C1 segment of cervical spinal cord (tissue), 14 donors: ENCODE measurements at regions not wholly inside any gene's neighbourhood (a gene's known extent, or its start where the extent isn't known, plus 50 kb on each side); places are given as distances from the start of the nearest gene placed in this dataset.

Experiments used
- DNase-seq, 14 donors: peaks; one replicate each; lab custom pipeline; 2025; lab: John Stamatoyannopoulos, UW

- no peak for DNase-seq
These were observed 569.9 kb upstream of the FAT3 start for GRCh38 chr11:91654686-91655085.

DNA sequence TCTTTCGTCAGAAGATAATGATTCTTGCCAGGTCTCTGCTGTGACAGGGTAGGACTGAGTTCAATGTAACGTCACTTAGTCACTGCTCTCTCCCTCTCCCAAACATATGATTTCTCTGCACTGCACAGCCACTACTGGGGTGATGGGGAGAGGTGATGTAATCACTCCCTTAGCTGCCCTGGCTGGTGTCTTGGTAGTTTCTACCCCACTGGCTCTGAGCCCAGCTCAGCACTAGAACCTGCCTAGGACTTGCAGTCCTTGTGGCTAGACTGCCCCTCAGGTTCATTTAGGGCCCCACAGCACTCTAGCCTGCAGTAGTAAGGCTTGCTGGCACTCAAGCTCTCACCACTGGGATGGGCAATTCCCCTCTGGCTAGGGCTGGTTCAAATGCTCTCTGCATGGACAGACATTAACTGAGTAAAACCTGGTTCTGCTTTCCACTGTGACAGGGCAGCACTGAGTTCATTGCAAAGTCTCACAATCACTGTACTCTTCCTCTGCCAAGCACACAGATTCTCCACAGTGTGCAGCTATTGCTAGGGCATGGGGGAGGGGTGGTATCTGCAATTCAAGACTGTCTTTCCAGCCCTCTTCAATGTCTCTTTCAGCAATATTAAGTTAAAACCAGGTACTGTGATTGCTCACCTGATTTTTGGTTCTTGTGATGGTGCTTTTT, 571.4 kb upstream of the FAT3 start:
- DNase-seq, result peak in 6 of 14 donors; percentile 1 to 35 (median 2)

DNA sequence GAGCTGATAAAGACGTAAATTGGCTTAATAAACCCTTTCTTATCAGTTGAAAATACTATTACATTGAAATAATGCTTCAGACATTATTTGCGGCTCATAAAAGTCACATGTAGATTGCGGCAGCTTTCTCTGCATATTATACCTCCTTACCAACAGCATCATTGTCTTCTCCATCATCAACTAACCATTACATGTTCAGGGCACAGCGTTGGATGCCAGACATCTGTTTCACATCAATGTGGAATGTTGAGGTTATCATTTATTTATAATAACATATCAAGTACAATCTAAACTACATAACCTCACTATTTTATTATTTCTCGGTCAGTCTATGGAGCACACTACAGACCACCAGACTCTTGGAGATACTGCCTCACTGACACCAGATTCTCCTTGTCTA, 573.8 kb upstream of the FAT3 start:
- no peak for DNase-seq

GRCh38 chr11:91641153-91641552, 583.5 kb upstream of the FAT3 start:
- DNase-seq, result no peak

GRCh38 chr11:91639359-91639758, 585.3 kb upstream of the FAT3 start:
- no peak for DNase-seq

DNA sequence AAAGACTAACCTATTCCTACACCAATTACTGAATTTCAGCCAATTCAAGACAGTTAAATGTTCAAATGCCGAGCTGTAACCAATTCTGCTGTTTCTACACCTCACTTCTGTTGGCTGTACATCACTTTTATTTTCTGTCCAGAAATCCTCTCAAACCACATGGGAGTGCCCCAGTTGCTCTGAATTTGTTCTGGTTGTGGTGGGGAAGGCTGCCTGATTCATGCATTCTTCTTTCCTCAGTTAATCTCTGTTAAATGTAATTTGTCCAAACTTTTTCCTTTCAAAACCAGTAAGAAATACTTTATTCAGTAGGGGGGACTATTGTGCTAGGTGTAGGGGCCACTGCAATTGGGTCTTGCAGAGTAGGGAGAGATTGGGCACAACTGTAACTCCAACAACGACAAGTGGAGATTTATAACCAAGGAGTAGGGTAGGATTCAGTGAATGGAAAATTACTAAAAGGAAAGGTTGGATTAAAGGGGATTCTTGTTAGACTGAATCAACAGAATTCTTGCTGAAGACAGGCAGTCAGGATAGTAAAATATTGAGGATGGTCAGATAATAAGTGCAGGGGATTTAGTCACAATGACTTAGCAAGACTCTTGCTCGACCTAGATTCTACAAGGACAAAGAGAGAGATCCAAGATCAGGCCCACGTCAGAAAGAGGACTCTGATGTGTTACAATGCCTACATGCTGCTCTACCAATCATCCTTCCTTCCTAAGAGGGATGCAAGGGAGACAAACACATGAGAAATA, 593.5 kb upstream of the FAT3 start:
- DNase-seq, result no peak

- DNase-seq, result no peak
These were observed 599.1 kb upstream of the FAT3 start for GRCh38 chr11:91625495-91625894.

DNA sequence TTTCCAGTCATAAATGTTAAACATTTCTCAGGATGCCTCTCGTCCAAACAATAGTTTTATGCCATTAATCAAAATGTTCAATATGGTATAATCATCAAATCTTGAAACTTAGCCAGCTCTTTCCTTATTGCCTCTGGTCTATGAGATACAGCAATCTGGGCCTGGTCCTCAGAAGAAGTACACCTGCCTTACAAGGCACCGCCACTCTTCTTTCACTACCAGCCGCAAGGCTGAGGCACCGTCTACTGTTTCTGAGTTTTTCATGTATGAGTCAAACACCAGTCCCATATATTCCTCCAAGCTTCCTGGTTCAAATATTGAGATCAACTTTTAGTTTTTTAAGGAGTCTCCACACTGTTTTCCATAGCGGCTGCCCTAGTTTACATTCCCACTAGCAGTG, 600.6 kb upstream of the FAT3 start:
- DNase-seq, result no peak

- no peak for DNase-seq
These were observed 615.9 kb upstream of the FAT3 start for GRCh38 chr11:91608677-91609076.

DNA sequence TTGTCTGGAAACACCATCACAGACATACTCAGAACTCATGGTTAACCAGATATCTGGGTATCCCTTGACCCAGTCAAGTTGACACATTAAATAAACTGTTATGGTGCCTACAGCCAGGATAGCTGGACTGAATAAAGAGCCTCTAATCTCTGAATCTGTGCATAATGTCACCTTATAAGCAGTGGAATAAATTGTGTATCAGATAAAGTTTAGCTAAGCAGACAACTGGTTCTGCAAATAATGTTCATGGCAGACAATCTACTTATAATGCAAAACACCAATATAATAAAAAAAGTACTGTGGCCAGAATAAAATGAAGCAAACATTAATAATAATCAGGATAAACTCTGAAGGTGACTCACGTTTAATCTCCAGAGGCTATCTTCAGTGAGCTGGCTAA, 628.5 kb upstream of the FAT3 start:
- no peak for DNase-seq

- no peak for DNase-seq
These were observed 633.6 kb upstream of the FAT3 start for GRCh38 chr11:91591021-91591420.

GRCh38 chr11:91587131-91587530, 637.5 kb upstream of the FAT3 start:
- no peak for DNase-seq

GRCh38 chr11:91585035-91585801, 639.4 kb upstream of the FAT3 start:
- DNase-seq, result no peak

GRCh38 chr11:91563176-91563575, 661.4 kb upstream of the FAT3 start:
- DNase-seq, result no peak

GRCh38 chr11:91560434-91560833, 664.2 kb upstream of the FAT3 start:
- no peak for DNase-seq

GRCh38 chr11:91538065-91538464, 686.6 kb upstream of the FAT3 start:
- no peak for DNase-seq

DNA sequence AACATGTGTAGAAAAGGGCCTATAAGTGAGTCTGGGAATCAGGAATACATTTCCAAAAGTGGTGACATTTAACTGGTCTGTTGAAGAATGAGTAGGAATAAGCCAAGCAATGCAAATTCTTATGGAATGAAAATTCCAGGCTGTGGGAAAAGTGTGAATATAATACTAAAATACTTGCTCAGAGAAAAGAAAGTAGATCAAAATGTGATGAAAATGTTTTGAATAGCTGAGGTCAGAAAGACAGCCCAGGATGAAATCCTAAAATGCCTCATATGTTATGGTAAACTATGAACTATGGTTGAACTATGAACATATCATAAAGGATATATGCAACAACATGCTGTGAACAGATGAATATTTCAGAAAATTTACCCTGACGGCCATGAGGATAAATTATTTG, 688.3 kb upstream of the FAT3 start:
- no peak for DNase-seq

GRCh38 chr11:91528965-91529364, 695.7 kb upstream of the FAT3 start:
- DNase-seq, result no peak

DNA sequence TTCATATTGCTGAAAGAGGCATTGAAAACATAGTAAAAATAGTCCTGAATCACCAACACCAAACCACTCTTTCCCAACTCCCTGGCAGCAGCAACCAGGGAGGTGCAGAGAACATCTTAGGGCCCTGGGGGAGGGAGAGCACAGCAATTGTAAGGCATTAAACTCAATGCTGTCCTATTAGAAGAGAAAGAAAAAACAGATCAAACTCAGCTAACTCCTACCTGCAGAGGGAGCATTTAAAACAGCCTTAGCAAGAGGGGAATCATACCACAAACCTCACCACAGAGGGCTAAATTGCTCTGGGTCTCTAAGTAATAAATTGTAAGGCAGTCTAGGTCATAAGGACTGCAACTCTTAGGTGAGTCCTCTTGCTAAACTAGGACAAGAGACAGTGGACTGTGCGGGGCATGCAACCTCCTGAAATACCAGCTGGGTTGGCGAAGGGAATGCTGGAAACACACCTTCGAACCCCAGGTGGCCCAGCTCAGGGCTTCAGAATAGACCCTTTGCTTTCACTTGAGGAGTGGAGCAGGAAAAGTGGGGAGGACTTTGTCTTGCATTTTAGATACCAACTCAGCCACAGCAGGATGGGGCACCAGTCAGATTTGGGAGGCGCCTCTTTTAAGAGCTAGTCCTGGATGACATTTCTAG, 697.1 kb upstream of the FAT3 start:
- DNase-seq, result no peak

DNA sequence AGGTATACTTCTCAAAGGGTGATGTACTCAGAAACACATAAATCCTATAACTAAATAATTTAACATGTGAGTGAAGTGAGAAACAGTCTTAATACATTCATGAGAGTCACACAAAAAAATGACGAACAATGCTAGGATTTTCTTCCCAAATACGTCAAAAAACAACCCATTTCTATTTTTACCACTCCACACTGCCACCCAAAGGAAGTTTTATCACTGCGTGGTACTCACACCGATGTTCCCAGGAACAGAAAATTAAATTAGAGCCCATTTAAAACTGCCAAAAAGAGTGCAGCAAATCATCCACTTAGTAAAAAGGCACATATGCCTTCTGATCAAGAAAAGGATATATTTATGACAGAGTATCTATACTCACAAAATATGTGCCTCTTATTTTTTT, 710.9 kb upstream of the FAT3 start:
- DNase-seq, result no peak

GRCh38 chr11:91497847-91498246, 726.8 kb upstream of the FAT3 start:
- no peak for DNase-seq

DNA sequence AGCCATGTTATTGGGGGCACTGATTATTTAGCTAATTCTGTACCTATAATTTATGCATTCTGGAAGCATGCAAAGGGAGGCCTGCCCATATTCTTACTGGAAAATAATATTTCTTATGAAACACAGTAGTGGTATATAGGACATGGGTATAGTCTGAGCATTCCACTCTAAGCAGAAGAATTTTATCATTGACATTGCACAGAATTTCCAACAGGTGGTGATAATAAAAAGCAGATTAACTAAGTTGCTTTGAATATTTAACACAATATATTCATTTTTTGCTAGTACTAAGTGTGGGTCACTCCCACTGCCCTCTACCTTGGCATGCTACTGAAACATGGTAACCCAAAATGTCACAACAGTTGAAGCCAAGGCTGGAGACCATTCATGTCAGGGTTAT, 728.8 kb upstream of the FAT3 start:
- DNase-seq, result no peak
